ENCODE measurements at regions not wholly inside any gene's neighbourhood (a gene's known extent, or its start where the extent isn't known, plus 50 kb on each side); places are given as distances from the start of the nearest gene placed in this dataset.
"Not testable (repeated sequence)": the region's sequence is repeated elsewhere in the genome, so short reads cannot be mapped to it uniquely, and the experiment has no call there.

- not testable (repeated sequence) for H4K8ac ChIP-seq (ENCODE audit: low read depth, low read length); H3K4me2 ChIP-seq (ENCODE audit: insufficient read depth, low read length, poor library complexity, severe bottlenecking); H3K4me1 ChIP-seq (ENCODE audit: control insufficient read depth in 2 of 2, insufficient read depth in 1 of 2, low read depth in 1 of 2, low read length in 2 of 2); H3K18ac ChIP-seq (ENCODE audit: low read length); H4K91ac ChIP-seq (ENCODE audit: low read depth, low read length, poor library complexity); H3K23ac ChIP-seq (ENCODE audit: low read depth, low read length, poor library complexity); H2BK15ac ChIP-seq (ENCODE audit: low read length); H2AFZ ChIP-seq (ENCODE audit: low read length); H2BK12ac ChIP-seq (ENCODE audit: low read length); H3K79me1 ChIP-seq (ENCODE audit: low read depth, low read length); H3K4ac ChIP-seq (ENCODE audit: low read length); H3K27ac ChIP-seq (replicated peaks; ENCODE audit: low read length); H3K36me3 ChIP-seq (replicated peaks in 1 of 2; ENCODE audit: control insufficient read depth in 2 of 2, insufficient read depth in 2 of 2, low read length in 2 of 2); H2BK120ac ChIP-seq (ENCODE audit: low read depth, low read length); DNase-seq (ENCODE audit: low spot score); H3K14ac ChIP-seq (ENCODE audit: low read length); H3K9ac ChIP-seq (ENCODE audit: low read depth, low read length, poor library complexity); H3K27me3 ChIP-seq (ENCODE audit: control insufficient read depth in 3 of 3, insufficient read depth in 3 of 3, low read depth in 1 of 3, low read length in 3 of 3); H2AK5ac ChIP-seq (ENCODE audit: low read depth, low read length); H2BK5ac ChIP-seq (ENCODE audit: low read length); H3K9me3 ChIP-seq (replicated peaks in 1 of 2; ENCODE audit: control insufficient read depth in 2 of 2, insufficient read depth in 1 of 2, low read depth in 1 of 2, low read length in 2 of 2)
- no CpG with 5 or more reads among the region's 15 CpGs for WGBS, 2 donors (ENCODE audit: extremely low coverage in 2 of 2, insufficient read length in 2 of 2, insufficient replicate concordance in 1 of 2)
- H3K4me3 ChIP-seq (ENCODE audit: low read length in 2 of 2) = peak overlapping the region in 1 of 2 donors; percentile 46
These were observed 121.0 kb upstream of the ROPN1B start for GRCh38 chr3:125847966-125848365.

DNA sequence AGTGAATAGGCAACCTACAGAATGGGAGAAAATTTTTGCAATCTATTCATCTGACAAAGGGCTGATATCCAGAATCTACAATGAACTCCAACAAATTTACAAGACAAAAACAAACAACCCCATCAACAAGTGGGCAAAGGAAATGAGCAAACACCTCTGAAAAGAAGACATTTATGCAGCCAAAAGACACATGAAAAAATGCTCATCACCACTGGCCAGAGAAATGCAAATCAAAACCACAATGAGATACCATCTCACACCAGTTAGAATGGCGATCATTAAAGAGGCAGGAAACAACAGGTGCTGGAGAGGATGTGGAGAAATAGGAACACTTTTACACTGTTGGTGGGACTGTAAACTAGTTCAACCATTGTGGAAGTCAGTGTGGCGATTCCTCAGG lies 114.0 kb upstream of the ROPN1B start:
- not testable (repeated sequence) for H2AFZ ChIP-seq (ENCODE audit: low read length); H3K4me2 ChIP-seq (ENCODE audit: insufficient read depth, low read length, poor library complexity, severe bottlenecking); H3K27ac ChIP-seq (replicated peaks; ENCODE audit: low read length); H4K91ac ChIP-seq (ENCODE audit: low read depth, low read length, poor library complexity); H3K4me1 ChIP-seq (ENCODE audit: control insufficient read depth in 2 of 2, insufficient read depth in 1 of 2, low read depth in 1 of 2, low read length in 2 of 2); H2AK5ac ChIP-seq (ENCODE audit: low read depth, low read length); H2BK15ac ChIP-seq (ENCODE audit: low read length); H2BK12ac ChIP-seq (ENCODE audit: low read length); H3K18ac ChIP-seq (ENCODE audit: low read length); DNase-seq (ENCODE audit: low spot score); H2BK120ac ChIP-seq (ENCODE audit: low read depth, low read length); H3K9ac ChIP-seq (ENCODE audit: low read depth, low read length, poor library complexity); H3K79me1 ChIP-seq (ENCODE audit: low read depth, low read length); H2BK5ac ChIP-seq (ENCODE audit: low read length); H3K36me3 ChIP-seq (replicated peaks in 1 of 2; ENCODE audit: control insufficient read depth in 2 of 2, insufficient read depth in 2 of 2, low read length in 2 of 2); H3K27me3 ChIP-seq (ENCODE audit: control insufficient read depth in 3 of 3, insufficient read depth in 3 of 3, low read depth in 1 of 3, low read length in 3 of 3); H3K9me3 ChIP-seq (replicated peaks in 1 of 2; ENCODE audit: control insufficient read depth in 2 of 2, insufficient read depth in 1 of 2, low read depth in 1 of 2, low read length in 2 of 2); H3K14ac ChIP-seq (ENCODE audit: low read length); H3K4me3 ChIP-seq (ENCODE audit: low read length in 2 of 2); H4K8ac ChIP-seq (ENCODE audit: low read depth, low read length); H3K23ac ChIP-seq (ENCODE audit: low read depth, low read length, poor library complexity); H3K4ac ChIP-seq (ENCODE audit: low read length)
- no CpG with 5 or more reads among the region's 2 CpGs for WGBS, 2 donors (ENCODE audit: extremely low coverage in 2 of 2, insufficient read length in 2 of 2, insufficient replicate concordance in 1 of 2)

- WGBS, 2 donors (ENCODE audit: extremely low coverage in 2 of 2, insufficient read length in 2 of 2, insufficient replicate concordance in 1 of 2) = no CpG with 5 or more reads among the region's 3 CpGs
These were observed 108.4 kb upstream of the ROPN1B start for GRCh38 chr3:125860547-125860946.

DNA sequence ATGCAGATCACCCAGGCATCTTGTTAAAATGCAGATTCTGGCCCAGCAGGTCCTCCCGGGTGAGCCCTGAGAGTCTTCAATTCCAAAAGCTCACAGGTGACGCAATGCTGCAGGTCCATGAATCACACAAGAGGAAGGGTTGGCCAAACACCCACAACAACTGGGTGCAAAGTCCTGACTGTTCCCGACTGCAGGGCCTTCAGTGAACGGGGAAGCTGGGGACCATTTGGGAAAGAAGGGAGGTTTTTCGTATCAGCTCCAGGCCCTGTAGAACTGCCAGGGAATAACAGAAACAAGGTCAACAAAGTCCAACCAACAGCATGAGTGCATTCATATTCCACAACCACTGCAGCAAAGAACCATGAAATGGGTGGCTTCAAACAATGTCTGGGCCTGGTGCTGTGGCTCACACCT lies 106.1 kb upstream of the ROPN1B start:
- not testable (repeated sequence) for H4K91ac ChIP-seq (ENCODE audit: low read depth, low read length, poor library complexity); H3K23ac ChIP-seq (ENCODE audit: low read depth, low read length, poor library complexity); H3K4me2 ChIP-seq (ENCODE audit: insufficient read depth, low read length, poor library complexity, severe bottlenecking); H2BK5ac ChIP-seq (ENCODE audit: low read length); H2AFZ ChIP-seq (ENCODE audit: low read length); H3K9ac ChIP-seq (ENCODE audit: low read depth, low read length, poor library complexity); H3K4me3 ChIP-seq (ENCODE audit: low read length in 2 of 2); H3K36me3 ChIP-seq (replicated peaks in 1 of 2; ENCODE audit: control insufficient read depth in 2 of 2, insufficient read depth in 2 of 2, low read length in 2 of 2); H3K79me1 ChIP-seq (ENCODE audit: low read depth, low read length); DNase-seq (ENCODE audit: low spot score); H4K8ac ChIP-seq (ENCODE audit: low read depth, low read length); H3K18ac ChIP-seq (ENCODE audit: low read length); H2BK15ac ChIP-seq (ENCODE audit: low read length); H3K27me3 ChIP-seq (ENCODE audit: control insufficient read depth in 3 of 3, insufficient read depth in 3 of 3, low read depth in 1 of 3, low read length in 3 of 3); H3K4me1 ChIP-seq (ENCODE audit: control insufficient read depth in 2 of 2, insufficient read depth in 1 of 2, low read depth in 1 of 2, low read length in 2 of 2); H3K4ac ChIP-seq (ENCODE audit: low read length); H3K27ac ChIP-seq (replicated peaks; ENCODE audit: low read length); H3K9me3 ChIP-seq (replicated peaks in 1 of 2; ENCODE audit: control insufficient read depth in 2 of 2, insufficient read depth in 1 of 2, low read depth in 1 of 2, low read length in 2 of 2); H2AK5ac ChIP-seq (ENCODE audit: low read depth, low read length); H2BK12ac ChIP-seq (ENCODE audit: low read length); H2BK120ac ChIP-seq (ENCODE audit: low read depth, low read length); H3K14ac ChIP-seq (ENCODE audit: low read length)
- no CpG with 5 or more reads among the region's 5 CpGs for WGBS, 2 donors (ENCODE audit: extremely low coverage in 2 of 2, insufficient read length in 2 of 2, insufficient replicate concordance in 1 of 2)

More at GRCh38 chr3:125860547-125860946, 108.4 kb upstream of the ROPN1B start:
- H3K27ac ChIP-seq (replicated peaks; ENCODE audit: low read length); H3K4me2 ChIP-seq (ENCODE audit: insufficient read depth, low read length, poor library complexity, severe bottlenecking); H4K91ac ChIP-seq (ENCODE audit: low read depth, low read length, poor library complexity); H2AFZ ChIP-seq (ENCODE audit: low read length); H3K9ac ChIP-seq (ENCODE audit: low read depth, low read length, poor library complexity); H4K8ac ChIP-seq (ENCODE audit: low read depth, low read length); H3K27me3 ChIP-seq (ENCODE audit: control insufficient read depth in 3 of 3, insufficient read depth in 3 of 3, low read depth in 1 of 3, low read length in 3 of 3); H3K23ac ChIP-seq (ENCODE audit: low read depth, low read length, poor library complexity); H2BK12ac ChIP-seq (ENCODE audit: low read length); H3K18ac ChIP-seq (ENCODE audit: low read length); H2BK15ac ChIP-seq (ENCODE audit: low read length); H3K4ac ChIP-seq (ENCODE audit: low read length); H2AK5ac ChIP-seq (ENCODE audit: low read depth, low read length); H3K4me1 ChIP-seq (ENCODE audit: control insufficient read depth in 2 of 2, insufficient read depth in 1 of 2, low read depth in 1 of 2, low read length in 2 of 2); DNase-seq (ENCODE audit: low spot score); H2BK5ac ChIP-seq (ENCODE audit: low read length); H3K9me3 ChIP-seq (replicated peaks in 1 of 2; ENCODE audit: control insufficient read depth in 2 of 2, insufficient read depth in 1 of 2, low read depth in 1 of 2, low read length in 2 of 2); H2BK120ac ChIP-seq (ENCODE audit: low read depth, low read length); H3K79me1 ChIP-seq (ENCODE audit: low read depth, low read length); H3K4me3 ChIP-seq (ENCODE audit: low read length in 2 of 2); H3K14ac ChIP-seq (ENCODE audit: low read length); H3K36me3 ChIP-seq (replicated peaks in 1 of 2; ENCODE audit: control insufficient read depth in 2 of 2, insufficient read depth in 2 of 2, low read length in 2 of 2): not testable (repeated sequence)

Measured in neuronal stem cell (in vitro differentiated cells).